HG03175 (cell line): ENCODE measurements at regions not wholly inside any gene's neighbourhood (a gene's known extent, or its start where the extent isn't known, plus 50 kb on each side); places are given as distances from the start of the nearest gene placed in this dataset.
"Not testable (repeated sequence)": the region's sequence is repeated elsewhere in the genome, so short reads cannot be mapped to it uniquely, and the experiment has no call there.

ENCODE experiments used
- ATAC-seq: cut with Tn5 transposase; IDR thresholded peaks from one replicate; pipeline ENCODE4 v1.9.1; 2021; ENCODE audit warnings: mild to moderate bottlenecking, moderate library complexity; ENCODE audit not compliant: unreplicated experiment

- ATAC-seq = no peak
These were observed 193.3 kb upstream of the HTR1E start for GRCh38 chr6:86744048-86744447.

DNA sequence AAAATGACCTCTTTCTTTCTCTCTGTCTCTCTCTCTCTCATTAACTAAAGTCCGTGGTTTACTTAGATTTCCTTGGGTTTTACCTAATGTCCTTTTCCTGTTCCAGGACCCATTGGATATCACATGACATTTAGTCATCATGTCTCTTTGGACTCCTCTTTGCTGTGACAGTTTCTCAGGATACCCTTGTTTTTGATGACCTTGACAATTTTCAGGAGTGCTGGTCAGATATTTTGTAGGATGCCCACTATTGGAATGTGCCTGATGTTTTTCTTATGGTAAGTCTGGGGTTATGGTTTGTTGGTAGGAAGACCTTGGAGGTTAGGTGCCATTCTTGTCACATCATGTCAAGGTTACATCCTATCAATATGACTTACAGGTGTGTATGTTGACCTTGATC lies 199.2 kb upstream of the HTR1E start:
- ATAC-seq = no peak

GRCh38 chr6:86731631-86732030 lies 205.7 kb upstream of the HTR1E start:
- ATAC-seq = not testable (repeated sequence)

DNA sequence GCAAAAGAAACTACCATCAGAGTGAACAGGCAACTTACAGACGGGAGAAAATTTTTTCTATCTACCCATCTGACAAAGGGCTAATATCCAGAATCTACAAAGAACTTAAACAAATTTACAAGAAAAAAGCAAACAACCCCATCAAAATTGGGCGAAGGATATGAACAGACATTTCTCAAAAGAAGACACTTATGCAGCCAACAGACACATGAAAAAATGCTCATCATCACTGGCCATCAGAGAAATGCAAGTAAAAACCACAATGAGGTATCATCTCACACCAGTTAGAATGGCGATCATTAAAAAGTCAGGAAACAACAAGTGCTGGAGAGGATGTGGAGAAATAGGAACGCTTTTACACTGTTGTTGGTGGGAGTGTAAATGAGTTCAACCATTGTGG lies 206.6 kb upstream of the HTR1E start:
- ATAC-seq = not testable (repeated sequence)

DNA sequence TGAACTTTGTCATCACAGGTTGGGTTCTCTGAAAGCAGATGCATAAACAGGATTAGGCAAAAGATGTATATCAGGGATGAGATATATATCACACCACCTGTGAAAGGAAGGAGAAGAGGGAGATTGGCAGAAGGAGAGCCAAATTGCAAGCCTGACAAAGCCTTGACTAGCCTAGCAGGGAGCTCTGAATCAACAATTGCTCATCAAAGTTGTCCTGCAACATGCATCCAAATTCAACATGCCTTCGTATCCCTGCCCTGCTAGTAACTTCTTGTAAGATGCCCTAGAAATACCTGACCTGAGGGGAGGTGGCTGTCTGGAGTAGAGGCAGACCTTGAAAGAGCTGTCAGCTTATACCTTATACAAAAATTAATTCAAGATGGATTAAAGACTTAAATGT lies 207.1 kb upstream of the HTR1E start:
- no peak for ATAC-seq

GRCh38 chr6:86728976-86729375 lies 208.4 kb upstream of the HTR1E start:
- ATAC-seq = no peak

- ATAC-seq = no peak
These were observed 212.6 kb upstream of the HTR1E start for GRCh38 chr6:86724695-86725094.

GRCh38 chr6:86723729-86724128 lies 213.6 kb upstream of the HTR1E start:
- ATAC-seq = no peak

DNA sequence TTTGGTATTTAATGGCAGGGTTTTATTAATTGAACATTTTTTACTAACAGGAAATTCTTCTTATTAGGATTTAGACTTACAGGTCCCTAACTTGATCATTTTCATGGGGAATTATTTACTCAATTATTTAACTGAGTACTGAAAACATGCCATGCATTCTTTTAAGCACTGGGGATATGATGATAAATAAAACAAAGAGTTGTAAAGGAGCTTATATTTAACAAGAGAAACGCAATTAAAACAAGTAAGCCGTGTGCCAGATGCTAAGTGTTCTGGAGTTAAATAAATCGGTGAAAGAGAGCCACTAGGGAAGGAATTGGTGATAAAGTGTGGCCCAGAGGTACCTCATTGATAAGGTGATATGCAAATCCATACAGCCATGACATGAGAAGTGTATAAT lies 214.2 kb upstream of the HTR1E start:
- ATAC-seq = no peak

GRCh38 chr6:86722131-86722530 lies 215.2 kb upstream of the HTR1E start:
- ATAC-seq = no peak

- no peak for ATAC-seq
These were observed 221.7 kb upstream of the HTR1E start for GRCh38 chr6:86715676-86716075.

- ATAC-seq = no peak
These were observed 225.3 kb upstream of the HTR1E start for GRCh38 chr6:86712039-86712438.

DNA sequence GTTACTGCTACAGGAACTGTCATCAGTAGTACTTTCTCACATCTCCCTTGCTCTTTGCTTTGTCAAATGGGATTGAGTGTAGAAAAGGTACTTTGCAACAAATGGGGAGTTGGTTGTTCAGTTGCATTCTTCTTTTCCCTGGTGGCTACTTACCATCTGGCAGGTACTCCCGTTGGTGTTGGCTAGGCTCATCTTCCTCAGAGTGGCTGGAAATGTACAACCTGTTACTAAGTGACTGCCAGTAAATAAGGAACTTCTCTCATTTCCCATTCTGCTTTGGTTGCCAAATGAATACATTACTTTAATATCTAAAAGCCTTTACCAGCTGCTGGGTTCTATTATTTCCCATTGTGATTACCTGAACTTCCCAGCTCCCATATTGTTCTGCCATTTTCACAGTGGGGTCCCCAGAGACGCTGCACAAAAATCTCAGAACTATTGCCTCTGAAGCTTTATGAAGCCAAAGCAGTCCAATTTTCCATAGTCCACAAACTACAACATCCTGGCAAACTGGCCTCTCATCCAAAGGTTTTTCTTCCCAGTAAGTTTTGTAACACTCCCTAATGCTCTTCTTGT lies 229.7 kb upstream of the HTR1E start:
- no peak for ATAC-seq

DNA sequence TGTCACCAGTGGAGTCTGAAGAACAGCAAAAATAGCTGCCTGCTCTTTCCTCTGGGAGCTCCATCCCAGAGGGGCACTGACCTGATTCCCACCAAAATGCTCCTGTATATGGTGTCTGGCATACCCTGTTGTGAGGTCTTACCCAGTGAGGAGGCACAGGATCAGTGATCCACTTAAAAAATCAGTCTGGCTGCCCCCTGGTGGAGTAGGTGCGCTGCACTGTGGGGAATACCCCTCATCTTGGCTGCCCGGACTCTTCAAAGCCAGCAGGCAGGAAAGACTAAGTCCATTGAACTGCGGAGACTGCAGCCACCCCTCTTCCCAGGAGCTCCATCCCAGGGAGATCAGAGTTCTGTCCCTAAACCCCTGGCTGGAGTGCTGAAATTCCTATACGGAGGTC lies 230.9 kb upstream of the HTR1E start:
- peak; percentile 50 for ATAC-seq

DNA sequence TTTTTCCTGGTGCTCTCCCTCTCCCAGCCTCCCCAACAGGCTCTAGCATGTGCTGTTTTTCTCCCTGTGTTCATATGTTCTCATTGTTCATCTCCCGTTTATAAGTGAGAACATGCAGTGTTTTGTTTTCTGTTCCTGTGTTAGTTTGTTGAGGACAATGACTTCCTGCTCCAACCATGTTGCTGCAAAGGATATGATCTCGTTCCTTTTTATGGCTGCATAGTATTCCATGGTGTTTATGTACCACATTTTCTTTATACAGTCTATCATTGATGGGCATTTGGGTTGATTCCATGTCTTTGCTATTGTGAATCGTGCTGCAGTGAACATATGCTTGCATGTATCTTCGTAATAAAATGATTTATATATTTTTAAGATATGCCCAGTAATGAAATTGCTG lies 236.1 kb upstream of the HTR1E start:
- not testable (repeated sequence) for ATAC-seq

DNA sequence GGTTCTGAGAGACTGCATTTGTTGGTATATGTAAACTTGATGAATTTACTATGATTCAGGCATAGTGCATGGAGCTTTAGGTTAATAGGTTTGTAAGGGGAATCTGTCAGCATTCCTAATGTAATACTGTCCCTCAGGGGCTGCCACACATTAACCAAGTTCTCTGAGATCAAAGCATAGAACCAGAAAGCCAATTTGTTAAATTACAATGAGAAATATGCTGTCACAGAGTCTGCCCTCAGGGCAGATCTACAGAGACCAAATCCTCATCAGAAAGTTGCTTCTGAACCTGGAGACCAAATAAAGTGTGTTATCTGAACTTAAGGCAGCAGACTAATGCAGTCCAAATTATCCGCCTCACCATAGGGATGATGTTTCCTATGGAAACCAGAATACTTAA lies 250.8 kb upstream of the HTR1E start:
- no peak for ATAC-seq

- no peak for ATAC-seq
These were observed 252.0 kb upstream of the HTR1E start for GRCh38 chr6:86685230-86685797.

- no peak for ATAC-seq
These were observed 254.0 kb upstream of the HTR1E start for GRCh38 chr6:86683132-86683908.

DNA sequence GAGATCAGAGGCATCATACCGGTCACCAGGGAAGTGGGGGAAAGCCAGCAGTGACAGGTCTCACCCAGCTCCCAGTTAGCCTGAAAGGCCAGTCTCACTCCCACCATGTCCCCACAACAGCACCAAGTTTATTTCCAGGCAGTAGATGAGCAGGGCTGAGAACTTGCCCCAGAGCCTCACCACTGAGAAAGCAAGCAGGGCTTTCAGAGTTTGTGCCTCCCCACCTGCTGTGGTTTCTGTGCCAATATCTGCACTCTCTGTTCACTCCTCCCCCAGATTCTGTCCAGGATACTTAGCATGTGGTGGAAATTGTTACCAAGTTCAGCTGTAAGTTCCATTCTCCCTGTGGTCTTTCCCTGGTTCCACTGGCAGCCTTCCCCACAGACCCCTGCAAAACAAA lies 255.0 kb upstream of the HTR1E start:
- ATAC-seq = no peak

DNA sequence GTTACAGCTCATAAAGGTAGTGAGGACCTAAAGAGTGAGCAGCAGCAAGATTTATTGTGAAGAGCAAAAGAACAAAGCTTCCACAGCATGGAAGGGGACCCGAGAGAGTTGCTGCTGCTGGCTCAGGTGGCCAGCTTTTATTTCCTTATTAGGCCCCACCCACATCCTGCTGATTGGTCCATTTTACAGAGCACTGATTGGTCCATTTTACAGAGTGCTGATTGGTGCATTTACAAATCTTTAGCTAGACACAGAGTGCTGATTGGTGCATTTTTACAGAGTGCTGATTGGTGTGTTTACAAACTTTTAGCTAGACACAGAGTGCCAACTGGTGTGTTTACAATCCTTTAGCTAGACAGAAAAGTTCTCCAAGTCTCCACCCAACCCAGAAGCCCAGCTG lies 256.2 kb upstream of the HTR1E start:
- not testable (repeated sequence) for ATAC-seq

GRCh38 chr6:86672125-86672524 lies 265.2 kb upstream of the HTR1E start:
- not testable (repeated sequence) for ATAC-seq

DNA sequence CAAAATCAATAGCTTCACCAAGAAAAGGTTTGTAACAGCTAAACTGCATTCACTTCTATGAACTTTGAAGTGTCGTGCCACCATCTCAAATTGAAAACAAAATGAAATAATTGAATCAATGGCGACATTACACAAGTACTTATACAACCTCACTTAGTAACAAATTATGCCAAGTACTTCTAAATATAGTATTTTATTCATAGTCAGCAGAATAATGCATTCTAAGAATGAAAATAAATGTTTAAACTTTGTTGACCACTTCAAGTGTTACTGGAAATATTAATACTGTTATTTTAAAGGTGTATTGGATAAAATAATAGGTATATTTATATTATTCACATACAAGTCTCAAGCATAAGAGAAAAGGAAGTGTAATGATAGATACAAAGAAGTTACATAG lies 280.1 kb upstream of the HTR1E start:
- ATAC-seq = no peak
